Kidney (tissue), 13 donors: ENCODE measurements at regions not wholly inside any gene's neighbourhood (a gene's known extent, or its start where the extent isn't known, plus 50 kb on each side); places are given as distances from the start of the nearest gene placed in this dataset.
"Not testable (repeated sequence)": the region's sequence is repeated elsewhere in the genome, so short reads cannot be mapped to it uniquely, and the experiment has no call there.

Experiments used
- DNase-seq, 5 donors: peaks; one replicate each; pipeline ENCODE4 v3.0.0-alpha.2; 2013 to 2020
- FAIRE-seq: peaks from 2 replicates; lab custom pipeline; 2012; peaks lifted over from hg19 to GRCh38; lab: Jason Lieb, UNC
- H3K27ac ChIP-seq, 2 donors: one replicate each; pipeline ENCODE4 v1.7.0; 2013; ENCODE audit warnings: low read depth in 2 of 2, low read length in 2 of 2, inconsistent platforms in 1 of 2
- H3K27me3 ChIP-seq: one replicate; pipeline ENCODE4 v1.7.1; 2013; ENCODE audit warnings: low read length, inconsistent platforms; ENCODE audit not compliant: control insufficient read depth, insufficient read depth
- H3K36me3 ChIP-seq, 3 donors: one replicate each; pipeline versions ENCODE4 v1.7.0 to v1.7.1; 2013; ENCODE audit warnings: low read length in 3 of 3, control low read depth in 1 of 3, inconsistent platforms in 1 of 3; ENCODE audit not compliant: insufficient read depth in 3 of 3, control insufficient read depth in 2 of 3
- H3K4me1 ChIP-seq, 3 donors: one replicate each; pipeline versions ENCODE4 v1.7.0 to v1.7.1; 2013; ENCODE audit warnings: low read length in 3 of 3, inconsistent platforms in 1 of 3, low read depth in 1 of 3; ENCODE audit not compliant: control insufficient read depth in 2 of 3, insufficient read depth in 2 of 3
- H3K4me3 ChIP-seq, 3 donors: one replicate each; pipeline versions ENCODE4 v1.7.0 to v1.8.1; 2013; ENCODE audit warnings: low read length in 3 of 3, control low read depth in 1 of 3, inconsistent platforms in 1 of 3
- H3K9ac ChIP-seq, 3 donors: one replicate each; pipeline versions ENCODE4 v1.7.0 to v1.7.1; 2013; ENCODE audit warnings: low read length in 3 of 3, control low read depth in 1 of 3, inconsistent platforms in 1 of 3
- H3K9me3 ChIP-seq, 3 donors: one replicate each; pipeline versions ENCODE4 v1.7.0 to v1.7.1; 2013; ENCODE audit warnings: low read length in 3 of 3, control low read depth in 1 of 3, inconsistent platforms in 1 of 3; ENCODE audit not compliant: control insufficient read depth in 2 of 3, insufficient read depth in 1 of 3
- intact Hi-C: fragments of 100-400 bp; cut with DNase I; formaldehyde crosslinking; loops from one replicate; pipeline ENCODE4 v1.11.1; 2022
- TF ChIP-seq, protein P1 (sequence below): IDR thresholded peaks from 3 replicates; pipeline ENCODE4 v1.5.1; 2012; ENCODE audit warnings: mild to moderate bottlenecking, moderate library complexity, borderline replicate concordance; ENCODE audit not compliant: insufficient read depth; ENCODE audit errors: extremely low read depth
- donor health status: control.
- donor health status: control.
- donor health status: control.
- donor health status: control.
- donor health status: control.
- donor health status: DM: yes; HTN: yes; CAD: no.
- donor health status: Normal renal cell carcinoma (clear cell type).

DNA sequence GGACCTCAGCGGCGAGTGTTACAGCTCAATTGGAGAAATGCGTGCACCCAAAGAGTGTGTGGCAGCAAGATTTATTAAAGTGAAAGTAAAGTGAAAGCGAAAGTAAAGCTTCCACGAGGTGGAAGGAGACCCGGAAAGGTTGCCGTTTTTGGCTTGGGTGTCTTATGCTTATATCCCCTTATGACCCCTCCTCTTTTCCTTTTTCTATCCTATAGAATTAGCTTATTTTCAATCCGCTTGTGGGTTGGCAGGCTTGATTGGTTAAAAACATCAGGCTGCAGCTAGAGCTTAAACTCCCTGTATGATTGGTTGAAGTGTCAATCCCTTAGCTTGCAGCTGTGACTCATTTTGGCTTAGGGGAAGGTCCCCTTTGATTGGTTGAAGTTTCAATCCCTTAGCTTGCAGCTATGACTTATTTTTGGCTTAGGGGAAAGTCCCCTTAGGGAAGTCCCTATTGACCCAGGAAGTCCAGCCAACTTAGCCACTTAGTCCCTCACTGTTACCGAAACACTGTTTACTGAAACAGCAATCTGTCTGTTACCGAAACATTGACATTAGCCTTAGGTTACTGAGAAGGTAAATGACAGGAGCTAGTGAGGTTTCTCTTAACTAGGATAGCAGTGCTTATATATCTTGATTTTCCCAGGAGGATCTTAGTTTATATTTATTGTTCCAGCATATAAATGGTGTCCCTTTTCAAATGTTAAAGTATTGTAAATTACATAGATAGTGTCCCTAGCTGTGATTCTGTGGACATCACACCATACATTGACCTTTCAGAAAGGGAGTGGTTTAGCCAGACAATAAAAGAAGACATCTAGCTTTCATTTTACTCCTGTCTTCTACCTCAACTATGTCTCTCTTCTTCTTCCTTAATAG lies 575.8 kb downstream of the DACH1 start:
- TF ChIP-seq, protein P1, sequence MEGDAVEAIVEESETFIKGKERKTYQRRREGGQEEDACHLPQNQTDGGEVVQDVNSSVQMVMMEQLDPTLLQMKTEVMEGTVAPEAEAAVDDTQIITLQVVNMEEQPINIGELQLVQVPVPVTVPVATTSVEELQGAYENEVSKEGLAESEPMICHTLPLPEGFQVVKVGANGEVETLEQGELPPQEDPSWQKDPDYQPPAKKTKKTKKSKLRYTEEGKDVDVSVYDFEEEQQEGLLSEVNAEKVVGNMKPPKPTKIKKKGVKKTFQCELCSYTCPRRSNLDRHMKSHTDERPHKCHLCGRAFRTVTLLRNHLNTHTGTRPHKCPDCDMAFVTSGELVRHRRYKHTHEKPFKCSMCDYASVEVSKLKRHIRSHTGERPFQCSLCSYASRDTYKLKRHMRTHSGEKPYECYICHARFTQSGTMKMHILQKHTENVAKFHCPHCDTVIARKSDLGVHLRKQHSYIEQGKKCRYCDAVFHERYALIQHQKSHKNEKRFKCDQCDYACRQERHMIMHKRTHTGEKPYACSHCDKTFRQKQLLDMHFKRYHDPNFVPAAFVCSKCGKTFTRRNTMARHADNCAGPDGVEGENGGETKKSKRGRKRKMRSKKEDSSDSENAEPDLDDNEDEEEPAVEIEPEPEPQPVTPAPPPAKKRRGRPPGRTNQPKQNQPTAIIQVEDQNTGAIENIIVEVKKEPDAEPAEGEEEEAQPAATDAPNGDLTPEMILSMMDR, result no peak
- intact Hi-C loops, result no loop called here
- peak overlapping the region in 1 of 2 donors; percentile 51 for H3K27ac ChIP-seq
- FAIRE-seq (no peak), DNase-seq (peak in 1 of 5 donors; percentile 7)
- no peaks in the 10 kb centered on the region for H3K4me1 ChIP-seq
- no peaks in the 10 kb centered on the region for H3K9me3 ChIP-seq
- peak overlapping the region in 2 of 3 donors; percentile 65 to 88 for H3K4me3 ChIP-seq
- no peaks in the 10 kb centered on the region for H3K27me3 ChIP-seq
- no peak overlapping the region for H3K9ac ChIP-seq
- no peaks in the 10 kb centered on the region for H3K36me3 ChIP-seq

DNA sequence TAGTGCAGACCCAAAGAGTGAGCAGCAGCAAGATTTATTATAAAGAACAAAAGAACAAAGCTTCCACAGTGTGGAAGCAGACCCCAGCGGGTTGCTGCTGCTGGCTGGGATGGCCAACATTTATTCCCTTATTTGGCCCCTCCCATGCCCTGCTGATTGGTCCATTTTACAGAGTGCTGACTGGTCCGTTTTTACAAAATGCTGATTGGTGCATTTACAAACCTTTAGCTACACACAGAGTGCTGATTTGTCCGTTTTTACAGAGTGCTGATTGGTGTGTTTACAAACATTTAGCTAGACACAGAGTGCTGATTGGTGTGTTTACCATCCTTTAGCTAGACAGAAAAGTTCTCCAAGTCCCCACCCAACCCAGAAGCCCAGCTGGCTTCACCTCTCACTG lies 577.0 kb downstream of the DACH1 start:
- H3K27ac ChIP-seq, H3K9ac ChIP-seq, H3K27me3 ChIP-seq, H3K4me3 ChIP-seq, FAIRE-seq, DNase-seq, H3K4me1 ChIP-seq, intact Hi-C loops, H3K9me3 ChIP-seq, H3K36me3 ChIP-seq: not testable (repeated sequence)

DNA sequence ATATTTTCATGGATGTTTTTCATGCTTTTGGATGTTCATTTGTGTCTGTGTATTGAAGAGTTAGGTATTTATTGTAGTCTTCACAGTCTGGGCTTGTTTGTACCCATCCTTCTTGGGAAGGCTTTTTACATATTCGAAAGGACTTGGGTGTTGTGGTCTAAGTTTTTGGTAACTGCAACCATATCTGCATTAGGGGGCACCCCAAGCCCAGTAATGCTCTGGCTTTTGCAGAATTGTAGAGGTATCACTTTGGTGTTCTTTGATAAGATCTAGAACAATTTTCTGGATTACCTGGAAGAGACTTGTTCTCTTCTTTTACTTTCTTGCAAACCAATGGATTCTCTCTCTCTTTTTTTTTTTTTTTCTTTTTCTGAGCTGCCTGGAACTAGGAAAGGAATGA lies 581.3 kb downstream of the DACH1 start:
- FAIRE-seq, result no peak
- Histone ChIP-seq H3K4me3 (no peak overlapping the region), H3K27ac (no peak overlapping the region), H3K36me3 (no peaks in the 10 kb centered on the region), H3K27me3 (no peaks in the 10 kb centered on the region), H3K9ac (no peak overlapping the region), H3K4me1 (no peaks in the 10 kb centered on the region), H3K9me3 (no peaks in the 10 kb centered on the region)
- no peak for DNase-seq
- TF ChIP-seq, protein P1, result no peak
- intact Hi-C loops, result no loop called here

DNA sequence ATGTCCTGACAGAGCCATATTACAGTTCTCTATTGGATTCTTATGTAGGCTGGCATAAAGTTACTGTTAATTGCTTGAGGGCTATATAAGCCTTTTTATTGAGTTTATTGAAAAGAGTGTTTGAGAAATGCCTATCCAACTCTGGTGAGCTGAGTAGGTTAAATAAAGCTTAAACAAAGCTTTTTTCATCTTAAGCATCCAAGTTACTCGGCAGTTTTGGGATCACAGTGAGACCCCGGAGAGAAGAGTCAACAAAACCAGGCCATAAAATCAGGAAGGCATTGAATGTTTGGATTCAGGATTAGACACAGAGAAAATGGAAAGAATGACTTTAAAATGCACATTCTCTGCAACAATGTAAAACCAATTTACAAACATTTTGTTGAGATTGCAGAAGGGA lies 588.5 kb downstream of the DACH1 start:
- Histone ChIP-seq H3K9ac (no peak overlapping the region), H3K36me3 (no peaks in the 10 kb centered on the region), H3K27me3 (no peaks in the 10 kb centered on the region), H3K9me3 (no peaks in the 10 kb centered on the region), H3K4me1 (no peaks in the 10 kb centered on the region), H3K27ac (no peak overlapping the region), H3K4me3 (no peak overlapping the region)
- TF ChIP-seq, protein P1, result no peak
- FAIRE-seq (no peak), DNase-seq (no peak)
- intact Hi-C loops, result no loop called here
